HFFc6 (cell line): ENCODE measurements at regions not wholly inside any gene's neighbourhood (a gene's known extent, or its start where the extent isn't known, plus 50 kb on each side); places are given as distances from the start of the nearest gene placed in this dataset.

Source experiments
- DNase-seq: peaks from one replicate; pipeline ENCODE4 v3.0.0-alpha.2; 2018
- H3K27ac Mint-ChIP-seq: 2 replicates; pipeline ENCODE4 v1.8.0; 2020; ENCODE audit warnings: mild to moderate bottlenecking, mixed read lengths
- H3K27me3 Mint-ChIP-seq: 2 replicates; pipeline ENCODE4 v1.8.0; 2021; ENCODE audit warnings: mild to moderate bottlenecking, moderate library complexity, mixed read lengths; ENCODE audit not compliant: insufficient read depth
- H3K36me3 Mint-ChIP-seq: 2 replicates; pipeline ENCODE4 v1.8.0; 2021; ENCODE audit warnings: low read depth, mixed read lengths
- H3K4me1 Mint-ChIP-seq: 2 replicates; pipeline ENCODE4 v1.8.0; 2020; ENCODE audit warnings: low read depth, mixed read lengths
- H3K4me3 Mint-ChIP-seq: 2 replicates; pipeline ENCODE4 v1.8.0; 2020; ENCODE audit warnings: mild to moderate bottlenecking, moderate library complexity, mixed read lengths
- H3K9me3 Mint-ChIP-seq: 2 replicates; pipeline ENCODE4 v1.8.0; 2020; ENCODE audit warnings: mild to moderate bottlenecking, mixed read lengths
- TF ChIP-seq, protein P1 (sequence below): fragments of 200-600 bp; sonication (generic); IDR thresholded peaks from 2 replicates; pipeline ENCODE4 v1.5.0; 2021; ENCODE audit warnings: antibody characterized with exemption, mild to moderate bottlenecking

DNA sequence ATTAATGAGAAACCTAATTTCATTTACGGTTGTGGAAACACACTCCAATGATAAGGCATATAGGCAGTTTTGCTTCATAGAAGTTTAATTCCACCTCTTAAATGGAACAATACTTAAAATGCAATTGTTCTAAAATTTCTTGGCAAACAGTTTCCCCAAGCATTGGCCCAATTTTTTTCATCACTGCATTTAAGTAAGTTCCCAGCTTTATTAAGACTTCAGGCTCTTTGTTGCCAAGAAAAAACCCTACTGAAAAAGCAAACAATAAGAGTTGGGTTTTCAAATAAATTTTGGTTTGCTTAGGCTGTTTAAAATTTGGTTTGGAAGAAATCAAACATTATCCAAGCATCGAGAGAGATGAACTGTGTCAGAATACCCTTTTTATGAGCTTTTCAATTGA lies 690.9 kb upstream of the NRSN1 start:
- H3K9me3 Mint-ChIP-seq, result peaks cover 45% of the 10 kb centered on the region
- no peaks in the 10 kb centered on the region for H3K27me3 Mint-ChIP-seq
- no peak for DNase-seq
- H3K4me1 Mint-ChIP-seq, result no peaks in the 10 kb centered on the region
- TF ChIP-seq, protein P1, sequence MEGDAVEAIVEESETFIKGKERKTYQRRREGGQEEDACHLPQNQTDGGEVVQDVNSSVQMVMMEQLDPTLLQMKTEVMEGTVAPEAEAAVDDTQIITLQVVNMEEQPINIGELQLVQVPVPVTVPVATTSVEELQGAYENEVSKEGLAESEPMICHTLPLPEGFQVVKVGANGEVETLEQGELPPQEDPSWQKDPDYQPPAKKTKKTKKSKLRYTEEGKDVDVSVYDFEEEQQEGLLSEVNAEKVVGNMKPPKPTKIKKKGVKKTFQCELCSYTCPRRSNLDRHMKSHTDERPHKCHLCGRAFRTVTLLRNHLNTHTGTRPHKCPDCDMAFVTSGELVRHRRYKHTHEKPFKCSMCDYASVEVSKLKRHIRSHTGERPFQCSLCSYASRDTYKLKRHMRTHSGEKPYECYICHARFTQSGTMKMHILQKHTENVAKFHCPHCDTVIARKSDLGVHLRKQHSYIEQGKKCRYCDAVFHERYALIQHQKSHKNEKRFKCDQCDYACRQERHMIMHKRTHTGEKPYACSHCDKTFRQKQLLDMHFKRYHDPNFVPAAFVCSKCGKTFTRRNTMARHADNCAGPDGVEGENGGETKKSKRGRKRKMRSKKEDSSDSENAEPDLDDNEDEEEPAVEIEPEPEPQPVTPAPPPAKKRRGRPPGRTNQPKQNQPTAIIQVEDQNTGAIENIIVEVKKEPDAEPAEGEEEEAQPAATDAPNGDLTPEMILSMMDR, result no peak
- no peak overlapping the region for H3K27ac Mint-ChIP-seq
- H3K36me3 Mint-ChIP-seq, result no peaks in the 10 kb centered on the region; the same call in 1 of the 2 replicates
- no peak overlapping the region for H3K4me3 Mint-ChIP-seq

- Mint-ChIP-seq H3K27me3 (no peaks in the 10 kb centered on the region), H3K9me3 (peaks cover 42% of the 10 kb centered on the region), H3K36me3 (no peaks in the 10 kb centered on the region; the same call in 1 of the 2 replicates), H3K27ac (no peak overlapping the region), H3K4me1 (no peaks in the 10 kb centered on the region), H3K4me3 (no peak overlapping the region)
- no peak for DNase-seq
- TF ChIP-seq, protein P1, result no peak
These were observed 690.2 kb upstream of the NRSN1 start for GRCh38 chr6:23435798-23436197.

DNA sequence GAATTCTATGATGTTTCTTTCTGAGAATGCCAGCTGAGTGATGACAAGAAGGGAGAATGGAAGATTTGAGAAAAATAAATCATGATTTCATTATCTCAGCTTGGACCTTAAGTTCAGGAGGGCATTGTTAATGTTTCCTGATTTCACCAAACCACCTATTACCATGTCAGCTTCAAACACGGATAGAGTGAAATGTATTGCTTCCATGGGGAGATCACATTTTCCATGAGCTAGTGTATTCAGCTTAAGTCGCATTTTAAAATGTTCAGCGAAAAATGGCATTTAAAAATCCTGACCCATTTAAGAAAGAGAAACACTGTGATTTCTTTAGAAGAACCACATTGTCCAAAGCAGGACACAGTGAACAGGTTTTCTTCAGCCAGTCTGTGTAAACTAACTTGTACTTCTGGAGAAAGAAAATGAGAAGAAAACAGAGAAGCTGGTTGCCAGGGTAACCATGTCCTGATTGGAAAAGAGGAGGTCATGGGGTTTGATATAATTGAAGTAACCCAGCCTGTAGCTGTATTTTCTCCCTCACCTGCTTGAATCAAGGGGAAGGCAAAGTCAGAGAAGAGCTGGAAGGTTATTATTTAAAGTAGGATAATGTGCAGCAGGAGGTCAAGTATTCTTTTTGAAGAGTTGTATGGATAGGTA lies 684.1 kb upstream of the NRSN1 start:
- Mint-ChIP-seq H3K4me3 (no peak overlapping the region), H3K27ac (no peak overlapping the region), H3K27me3 (no peaks in the 10 kb centered on the region), H3K4me1 (no peaks in the 10 kb centered on the region), H3K36me3 (peaks cover 5% of the 10 kb centered on the region; the same call in 1 of the 2 replicates), H3K9me3 (peaks cover 45% of the 10 kb centered on the region)
- DNase-seq, result no peak
- TF ChIP-seq, protein P1, result no peak

DNA sequence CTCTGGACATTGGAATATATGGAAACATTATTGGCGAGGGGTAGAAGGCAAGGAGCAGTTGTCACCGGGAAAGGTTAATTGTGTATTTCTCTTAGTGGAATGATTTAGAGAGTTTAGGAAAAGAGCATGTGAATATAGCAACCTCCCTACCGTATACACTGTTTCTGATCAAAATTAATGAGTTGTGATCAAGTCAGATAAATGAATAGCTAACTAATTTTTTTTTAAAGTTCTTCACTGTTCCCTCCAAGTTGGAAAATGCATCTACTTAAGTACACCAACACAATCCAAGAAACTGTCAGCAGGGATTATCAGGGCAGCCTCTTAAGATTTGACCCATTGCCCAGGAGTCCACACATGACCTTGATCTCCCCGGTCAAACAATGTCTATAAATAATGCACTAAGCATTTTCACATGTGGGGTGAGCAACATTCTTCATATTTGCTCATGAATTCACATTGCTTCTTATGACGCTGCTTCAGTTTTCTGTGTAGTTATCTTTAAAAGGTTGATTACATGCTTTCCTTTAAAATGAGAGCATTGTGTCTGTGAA lies 680.8 kb upstream of the NRSN1 start:
- TF ChIP-seq, protein P1, result no peak
- Mint-ChIP-seq H3K36me3 (peaks cover 5% of the 10 kb centered on the region; the same call in 1 of the 2 replicates), H3K9me3 (peaks cover 59% of the 10 kb centered on the region), H3K4me1 (no peaks in the 10 kb centered on the region), H3K27ac (no peak overlapping the region), H3K27me3 (no peaks in the 10 kb centered on the region), H3K4me3 (no peak overlapping the region)
- DNase-seq, result no peak

GRCh38 chr6:23446469-23446967 lies 679.5 kb upstream of the NRSN1 start:
- H3K9me3 Mint-ChIP-seq, result peaks cover 60% of the 10 kb centered on the region
- no peak for DNase-seq
- TF ChIP-seq, protein P1, result peak; percentile 11; the same call in 1 of the 2 replicates
- H3K4me1 Mint-ChIP-seq, result no peaks in the 10 kb centered on the region
- no peaks in the 10 kb centered on the region for H3K27me3 Mint-ChIP-seq
- no peak overlapping the region for H3K4me3 Mint-ChIP-seq
- no peak overlapping the region for H3K27ac Mint-ChIP-seq
- H3K36me3 Mint-ChIP-seq, result 0 out of 2 replicates have a peak, but pooled peaks cover 1% of the 10 kb centered on the region
